Fibroblast of the conjunctiva (primary cell): ENCODE measurements at regions not wholly inside any gene's neighbourhood (a gene's known extent, or its start where the extent isn't known, plus 50 kb on each side); places are given as distances from the start of the nearest gene placed in this dataset.

Source experiments
- DNase-seq: peaks from one replicate; pipeline ENCODE4 v3.0.0-alpha.2; 2010; ENCODE audit warnings: low read depth

DNA sequence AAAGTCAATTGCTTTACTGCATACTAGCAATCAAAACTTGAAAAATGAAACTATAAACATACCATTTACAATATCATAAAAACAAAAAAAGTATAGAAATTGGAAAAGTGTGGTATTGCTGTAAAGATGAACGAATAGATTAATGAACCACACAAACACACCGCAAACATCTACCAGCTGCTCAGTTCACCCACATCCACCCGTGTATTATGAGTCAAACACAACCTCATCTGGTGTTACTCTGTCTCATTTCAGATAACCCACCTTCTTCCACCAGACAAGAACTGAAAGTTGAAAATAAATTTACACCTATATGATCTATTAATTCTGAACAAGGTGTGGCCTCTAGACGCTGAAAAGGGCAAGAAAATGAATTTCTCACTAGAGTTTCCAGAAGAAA lies 53.3 kb downstream of the BLID start:
- no peak for DNase-seq

GRCh38 chr11:122059565-122059964 lies 56.5 kb downstream of the BLID start:
- DNase-seq, result no peak

DNA sequence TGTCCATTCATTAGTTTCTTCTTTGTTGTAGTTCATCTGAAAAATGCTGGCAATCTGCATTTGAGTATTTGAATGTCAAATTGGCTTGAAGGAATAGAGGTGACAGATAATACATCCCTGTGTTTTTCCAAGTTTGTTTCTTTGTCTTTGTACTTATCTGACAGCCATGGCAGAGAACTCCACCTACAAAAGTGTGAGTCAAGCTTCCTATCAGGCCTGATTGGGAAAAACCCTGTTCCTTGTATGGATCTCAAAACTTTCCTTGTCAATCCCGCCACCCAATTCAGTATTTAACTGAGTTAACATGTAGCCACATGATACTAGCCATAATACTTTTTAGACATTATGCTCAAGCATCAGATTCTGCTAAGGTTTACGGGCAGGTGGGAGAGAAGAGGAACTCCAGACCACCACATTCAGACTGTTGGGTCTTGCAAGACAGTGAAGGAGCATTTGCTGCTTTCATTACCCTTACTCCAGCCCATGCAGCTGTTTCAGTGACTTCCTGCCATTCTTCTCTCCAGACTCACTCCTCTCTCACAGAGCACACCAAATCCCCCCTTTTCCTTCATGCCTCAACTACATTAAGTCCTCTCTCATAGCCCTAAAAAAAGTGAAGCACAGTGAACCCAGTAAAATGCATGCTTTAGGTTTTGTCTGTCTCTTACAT lies 65.9 kb downstream of the BLID start:
- no peak for DNase-seq

GRCh38 chr11:122048401-122048800 lies 67.6 kb downstream of the BLID start:
- no peak for DNase-seq

- DNase-seq, result no peak
Measured at GRCh38 chr11:122046846-122047245, 69.2 kb downstream of the BLID start.

DNA sequence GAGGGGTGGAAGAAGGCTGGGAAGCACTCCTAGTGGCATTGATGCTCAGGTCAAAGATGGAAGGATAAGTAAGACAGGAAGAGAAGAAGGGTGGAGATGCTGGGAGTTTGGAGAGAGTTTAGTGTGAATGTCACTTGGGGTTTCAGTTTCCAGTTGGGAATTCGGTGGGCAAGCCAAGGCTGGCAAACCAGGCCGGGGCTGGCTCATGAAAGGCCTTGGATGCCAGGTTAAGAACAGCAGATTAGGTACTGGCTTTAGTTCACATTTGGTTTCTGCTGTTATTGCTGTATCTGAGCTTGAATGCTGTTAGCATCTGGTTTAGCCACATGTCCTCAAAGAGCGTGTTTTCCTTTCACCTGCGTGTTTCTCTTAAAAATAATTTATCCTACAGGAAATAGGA lies 69.6 kb downstream of the BLID start:
- no peak for DNase-seq

DNA sequence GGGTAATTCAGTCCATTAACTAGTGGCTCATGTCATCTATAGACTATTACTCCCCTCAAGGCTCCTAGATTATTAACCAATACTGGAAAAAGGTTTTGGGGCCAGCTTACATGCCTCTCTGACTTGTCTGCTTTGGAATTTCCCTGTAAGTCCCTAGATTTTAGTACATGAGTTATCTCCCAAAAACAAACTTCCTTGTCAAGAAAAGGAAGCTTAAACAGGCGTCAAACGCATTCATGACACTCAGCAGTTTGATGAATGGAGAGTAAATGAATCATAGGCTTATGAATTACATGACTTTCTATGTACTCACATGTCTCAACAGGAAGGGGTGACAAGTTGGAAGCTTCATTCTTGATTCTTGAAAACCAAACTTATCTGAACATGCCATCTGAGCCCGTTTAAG lies 70.8 kb downstream of the BLID start:
- DNase-seq, result no peak

DNA sequence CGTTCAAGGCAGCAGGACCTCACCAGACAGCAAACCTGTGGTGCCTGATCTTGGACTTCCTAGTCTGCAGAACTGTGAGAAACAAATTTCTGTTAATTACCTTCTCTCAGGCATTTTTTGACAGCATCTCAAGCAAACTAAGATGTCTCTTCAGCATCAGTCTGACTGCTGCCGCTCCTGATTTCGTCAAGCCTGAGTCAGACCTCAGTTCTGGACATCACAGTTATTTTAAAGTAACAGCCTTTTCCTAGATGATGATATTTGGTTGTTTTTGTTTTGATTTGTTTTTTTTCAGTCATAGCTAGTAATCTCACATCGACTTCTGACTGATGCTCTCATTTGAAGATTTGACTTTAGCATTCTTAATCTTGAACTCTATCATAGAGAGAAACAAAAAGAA lies 71.9 kb downstream of the BLID start:
- DNase-seq, result no peak

DNA sequence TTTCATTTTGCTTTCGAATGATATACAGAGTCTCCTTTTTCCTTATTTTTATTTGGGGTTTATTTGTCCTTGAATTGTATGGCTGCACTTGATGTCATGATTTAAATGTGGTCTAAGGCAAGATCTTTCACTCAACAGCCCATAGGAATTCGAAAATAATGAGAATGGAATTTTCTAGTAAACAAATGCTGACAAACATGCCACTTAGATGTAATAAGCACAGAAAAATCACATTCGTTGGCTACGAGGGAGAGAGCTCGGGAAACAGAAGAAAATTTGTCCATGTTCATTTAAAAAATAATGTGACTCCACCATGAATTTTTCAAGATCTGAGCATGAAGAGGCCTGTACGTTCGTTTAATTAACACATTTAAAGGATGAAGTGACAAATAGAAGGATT lies 73.0 kb downstream of the BLID start:
- DNase-seq, result no peak

DNA sequence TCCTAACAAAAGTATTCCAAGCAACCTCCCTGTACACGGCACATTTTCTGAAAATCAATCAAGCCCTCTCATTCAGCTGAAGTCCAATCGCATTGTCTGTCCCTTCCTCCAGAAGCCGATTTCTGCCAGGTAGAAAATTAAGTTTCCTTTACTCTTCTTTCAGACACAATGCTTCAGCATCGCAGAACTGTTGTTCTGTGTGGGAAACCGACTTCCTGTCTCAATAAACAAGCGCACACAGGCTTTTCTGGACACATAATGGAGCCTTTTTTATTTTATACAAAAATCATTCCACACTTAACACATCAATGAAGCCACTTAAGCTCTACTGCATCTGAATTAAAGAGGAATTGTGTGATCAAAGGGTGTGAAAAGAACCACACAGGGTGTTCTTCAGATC lies 75.6 kb downstream of the BLID start:
- no peak for DNase-seq

- peak; percentile 55 for DNase-seq
Measured at GRCh38 chr11:122038543-122038942, 77.5 kb downstream of the BLID start.

DNA sequence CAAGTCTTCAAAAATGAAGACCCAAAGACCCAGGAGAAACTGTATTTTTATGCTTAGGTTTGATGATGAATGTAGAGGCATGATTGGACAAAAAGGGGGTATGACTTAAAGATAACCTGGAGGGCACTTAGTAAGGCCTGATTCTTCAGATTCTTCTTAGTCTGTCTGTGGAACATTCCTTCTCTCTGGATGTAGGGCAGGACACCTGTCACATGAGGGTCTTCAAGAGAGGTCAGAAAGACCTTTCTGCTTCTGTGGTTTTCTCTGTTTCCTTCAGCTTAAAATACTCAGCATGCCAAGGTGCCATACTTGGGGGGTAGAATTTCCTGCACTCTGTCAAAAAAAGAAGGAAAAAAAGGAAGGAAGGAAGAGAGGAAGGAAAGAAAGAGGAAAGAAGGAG lies 78.1 kb downstream of the BLID start:
- DNase-seq, result no peak

GRCh38 chr11:122036493-122036892 lies 79.5 kb downstream of the BLID start:
- no peak for DNase-seq

DNA sequence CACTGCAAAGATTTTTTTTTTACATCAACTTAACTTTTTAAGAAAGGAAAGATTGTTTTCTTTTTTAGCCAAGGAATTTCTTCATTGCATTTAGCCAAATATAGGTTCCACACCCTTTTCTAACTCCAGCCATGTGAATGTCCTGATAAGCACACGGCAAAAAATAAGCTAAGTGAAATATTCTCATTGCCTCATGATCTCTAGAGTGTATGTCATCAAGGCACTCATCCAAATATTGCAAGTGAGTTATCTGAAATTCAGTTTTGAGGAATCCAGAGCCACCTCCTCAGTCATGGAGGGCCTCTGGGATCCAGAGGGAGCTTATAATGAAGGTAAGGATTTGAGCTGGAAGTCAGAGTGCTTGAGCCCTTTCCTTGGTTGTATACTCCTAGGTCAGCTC lies 80.0 kb downstream of the BLID start:
- DNase-seq, result no peak

DNA sequence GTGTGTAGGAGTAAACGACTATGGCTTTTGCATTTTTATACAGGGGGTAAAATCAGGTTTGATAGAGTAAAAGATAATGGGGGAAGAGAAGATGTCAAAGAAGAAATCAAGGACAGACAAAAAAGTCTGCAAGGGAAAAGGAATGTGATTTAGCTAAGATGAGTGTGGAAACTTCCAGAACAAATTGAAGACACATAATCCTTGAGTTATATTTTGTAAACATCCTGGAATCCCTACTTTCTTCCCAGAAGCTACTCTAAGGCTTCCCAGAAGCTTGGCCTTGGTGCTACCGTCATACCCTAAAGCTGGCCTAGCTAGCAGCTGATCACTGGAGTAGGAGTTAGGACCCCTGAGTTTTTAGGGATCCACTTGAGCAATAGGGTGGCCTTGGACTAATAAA lies 82.4 kb downstream of the BLID start:
- DNase-seq, result no peak

GRCh38 chr11:122033193-122033592 lies 82.8 kb downstream of the BLID start:
- DNase-seq, result no peak

GRCh38 chr11:122032317-122032716 lies 83.7 kb downstream of the BLID start:
- DNase-seq, result peak; percentile 92

- no peak for DNase-seq
Measured at GRCh38 chr11:122031813-122032212, 84.2 kb downstream of the BLID start.

GRCh38 chr11:122030286-122030685 lies 85.7 kb downstream of the BLID start:
- DNase-seq, result no peak

- no peak for DNase-seq
Measured at GRCh38 chr11:122028545-122028944, 87.5 kb downstream of the BLID start.

DNA sequence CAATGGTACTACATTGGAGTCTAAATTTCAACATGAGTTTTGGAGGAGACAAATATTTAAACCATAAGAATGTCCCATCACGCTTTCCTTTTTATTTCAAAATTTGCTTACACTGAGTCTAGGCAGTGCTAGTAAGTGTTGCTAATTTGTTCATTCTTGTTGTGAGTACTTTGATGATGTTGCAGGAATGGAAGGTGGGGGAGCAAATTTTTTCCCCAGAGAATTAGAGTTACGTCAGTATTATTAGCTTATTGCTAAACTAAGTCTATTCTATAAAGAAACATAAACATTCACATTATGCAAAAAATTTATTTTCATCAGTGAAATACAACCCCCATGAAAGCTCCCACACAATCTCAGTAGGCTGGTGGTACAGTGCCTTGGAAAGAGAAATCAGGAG lies 88.0 kb downstream of the BLID start:
- no peak for DNase-seq

- no peak for DNase-seq
Measured at GRCh38 chr11:122025757-122026156, 90.3 kb downstream of the BLID start.

GRCh38 chr11:122024278-122024677 lies 91.7 kb downstream of the BLID start:
- no peak for DNase-seq

- no peak for DNase-seq
Measured at GRCh38 chr11:122023614-122024250, 92.3 kb downstream of the BLID start.
